AG08395 (cell line): ENCODE measurements at regions not wholly inside any gene's neighbourhood (a gene's known extent, or its start where the extent isn't known, plus 50 kb on each side); places are given as distances from the start of the nearest gene placed in this dataset.

ENCODE experiments used
- DNase-seq: peaks from one replicate; pipeline ENCODE4 v3.0.0; 2012; ENCODE audit warnings: mixed read lengths, low spot score

DNA sequence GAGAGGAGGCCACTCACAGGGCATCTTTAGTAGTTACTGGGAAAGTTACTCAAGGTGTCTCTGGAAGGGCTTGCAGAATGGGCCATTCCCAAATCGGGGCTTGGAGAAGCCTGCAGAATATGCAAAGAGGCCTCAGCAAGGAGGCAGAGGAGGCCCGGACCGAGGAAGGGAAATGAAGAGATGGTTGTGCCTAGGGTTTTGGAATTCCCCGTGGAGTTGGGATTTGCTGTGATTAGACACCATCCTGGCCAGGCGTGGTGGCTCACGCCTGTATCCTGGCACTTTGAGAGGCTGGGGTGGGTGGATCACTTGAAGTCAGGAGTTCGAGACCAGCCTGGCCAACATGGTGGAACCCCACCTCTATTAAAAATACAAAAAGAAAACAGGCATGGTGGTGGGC lies 193.0 kb downstream of the IRF8 start:
- no peak for DNase-seq

DNA sequence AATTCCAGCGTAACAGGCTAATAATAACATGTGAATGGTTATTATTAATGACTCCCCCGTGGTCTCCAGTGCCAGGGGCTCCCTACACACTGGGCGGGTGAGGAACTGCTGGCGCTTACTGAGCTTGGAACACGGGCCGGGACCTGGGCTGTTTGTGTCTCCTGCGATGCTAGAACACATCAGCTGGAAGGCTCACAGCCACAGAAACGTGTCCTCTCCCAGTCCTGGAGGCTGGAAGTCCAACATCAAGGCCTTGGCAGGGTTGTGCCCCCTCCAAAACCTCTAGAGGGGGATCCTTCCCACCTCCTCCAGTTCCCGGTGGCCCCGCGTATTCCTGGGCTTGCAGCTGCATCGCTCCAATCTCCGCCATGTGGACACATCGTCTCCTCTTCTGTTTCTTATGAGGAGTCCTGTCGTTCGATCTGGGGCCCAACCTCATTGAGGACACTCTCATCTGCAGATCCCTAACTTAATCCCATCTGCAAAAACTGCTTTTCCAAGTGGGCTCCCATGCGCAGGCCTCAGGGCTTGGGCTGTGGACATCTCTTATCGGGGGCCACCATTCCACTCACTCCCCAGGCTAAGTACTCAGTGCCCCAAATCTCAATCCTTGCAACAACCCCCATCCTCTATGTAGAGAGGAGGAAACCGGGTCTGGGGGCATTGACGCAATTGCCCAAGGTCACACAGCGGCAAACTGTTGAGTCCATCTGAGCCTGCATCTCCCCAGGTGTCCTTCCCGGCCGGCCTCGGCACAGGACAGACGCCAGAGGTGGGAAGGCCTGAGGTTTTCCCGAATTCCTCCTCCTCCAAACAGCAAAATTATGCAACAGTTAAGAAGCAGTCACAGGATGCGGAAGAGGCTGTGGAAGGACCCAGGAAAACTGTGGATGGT lies 193.9 kb downstream of the IRF8 start:
- no peak for DNase-seq

DNA sequence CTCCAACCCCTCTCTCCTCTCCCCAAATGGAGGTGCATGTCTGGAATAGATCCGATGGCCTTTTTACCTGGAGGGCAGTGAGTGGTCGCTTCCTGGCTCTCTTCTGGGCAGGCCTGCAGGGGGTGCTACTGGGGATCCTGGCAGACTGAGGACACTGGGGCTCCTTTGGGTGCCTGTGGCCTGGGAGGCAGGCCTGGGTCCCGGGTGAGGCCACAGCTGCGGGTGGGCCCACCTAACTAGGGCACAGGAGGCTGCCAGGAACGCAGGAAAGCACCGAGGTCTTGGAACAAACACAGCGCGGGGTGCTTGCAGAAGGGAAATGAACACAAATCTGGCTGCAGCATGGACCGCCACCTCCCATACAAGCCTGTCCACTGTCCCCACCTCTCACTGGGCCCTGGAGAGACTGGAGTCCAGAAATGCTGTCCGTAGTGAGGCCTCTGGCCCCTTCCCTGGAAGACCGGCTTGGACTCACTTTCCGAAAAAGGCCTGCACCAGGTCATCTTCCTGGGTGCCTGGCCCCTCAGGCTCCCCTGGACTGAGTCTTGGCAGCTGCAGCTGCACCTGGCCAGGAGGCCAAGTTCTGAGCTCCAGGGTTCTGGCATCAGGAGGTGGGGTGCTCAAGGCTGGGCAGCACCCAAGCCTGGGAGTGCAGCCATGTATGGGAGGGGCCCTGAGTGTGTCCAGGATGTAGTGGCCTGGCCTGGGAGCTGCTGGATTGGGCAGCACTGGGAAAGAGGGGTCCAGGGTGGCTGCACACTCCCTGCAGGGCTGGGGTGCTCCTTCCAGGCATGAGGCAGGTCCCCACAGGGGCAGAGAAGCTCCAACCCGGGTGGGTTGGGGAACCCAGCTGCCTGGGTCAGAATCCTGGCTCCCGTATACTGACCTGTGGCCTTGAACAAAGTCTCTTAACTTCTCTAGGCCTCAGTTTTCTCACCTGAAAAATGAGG lies 195.1 kb downstream of the IRF8 start:
- DNase-seq: no peak

GRCh38 chr16:86095131-86095752 lies 196.3 kb downstream of the IRF8 start:
- no peak for DNase-seq

DNA sequence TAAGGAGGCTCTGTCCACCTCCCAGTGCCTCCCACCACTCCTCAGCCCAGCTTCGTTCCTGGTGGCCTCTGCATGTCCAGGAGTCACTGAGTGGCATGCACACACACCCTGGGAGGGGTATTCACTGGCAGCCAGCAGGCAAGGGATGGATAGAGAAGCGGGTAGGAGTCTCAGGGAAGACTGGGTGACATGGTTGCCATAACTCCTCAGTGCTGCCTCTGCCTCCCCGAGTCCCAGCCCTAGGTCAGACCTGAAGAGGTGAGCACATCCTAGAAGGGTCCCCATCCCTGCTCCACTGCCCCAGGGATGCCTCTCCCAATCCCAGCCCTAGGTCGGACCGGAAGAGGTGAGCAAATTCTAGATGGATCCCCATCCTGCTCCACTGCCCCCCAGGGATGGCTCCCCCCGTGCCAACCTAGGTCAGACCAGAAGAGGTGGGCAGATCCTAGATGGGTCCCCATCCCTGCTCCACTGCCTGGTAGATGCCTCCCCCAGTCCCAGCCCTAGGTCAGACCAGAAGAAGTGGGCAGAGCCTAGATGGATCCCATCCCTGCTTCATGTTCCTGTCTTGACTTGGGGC lies 197.0 kb downstream of the IRF8 start:
- no peak for DNase-seq

GRCh38 chr16:86096850-86097249 lies 197.9 kb downstream of the IRF8 start:
- no peak for DNase-seq

DNA sequence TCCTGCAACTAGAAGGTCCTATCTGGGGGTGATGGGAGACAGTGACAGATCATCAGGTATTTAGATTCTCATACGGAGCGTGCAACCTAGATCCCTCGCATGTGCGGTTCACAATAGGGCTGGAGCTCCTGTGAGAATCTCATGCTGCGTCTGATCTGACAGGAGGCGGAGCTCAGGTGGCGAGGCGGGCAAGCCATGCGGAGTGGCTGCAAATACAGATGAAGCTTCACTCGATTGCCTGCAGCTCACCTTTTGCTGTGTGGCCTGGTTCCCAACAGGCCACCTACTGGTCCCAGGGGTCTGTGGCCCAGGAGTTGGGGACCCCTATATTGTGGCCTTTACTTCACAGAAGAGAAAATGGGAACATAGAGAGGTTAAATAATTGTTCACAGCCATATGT lies 200.4 kb downstream of the IRF8 start:
- no peak for DNase-seq

GRCh38 chr16:86100205-86101136 lies 201.5 kb downstream of the IRF8 start:
- no peak for DNase-seq

- no peak for DNase-seq
Measured at GRCh38 chr16:86101137-86101896, 202.4 kb downstream of the IRF8 start.

- no peak for DNase-seq
Measured at GRCh38 chr16:86101897-86102157, 202.9 kb downstream of the IRF8 start.

GRCh38 chr16:86103320-86103719 lies 204.4 kb downstream of the IRF8 start:
- DNase-seq: no peak

DNA sequence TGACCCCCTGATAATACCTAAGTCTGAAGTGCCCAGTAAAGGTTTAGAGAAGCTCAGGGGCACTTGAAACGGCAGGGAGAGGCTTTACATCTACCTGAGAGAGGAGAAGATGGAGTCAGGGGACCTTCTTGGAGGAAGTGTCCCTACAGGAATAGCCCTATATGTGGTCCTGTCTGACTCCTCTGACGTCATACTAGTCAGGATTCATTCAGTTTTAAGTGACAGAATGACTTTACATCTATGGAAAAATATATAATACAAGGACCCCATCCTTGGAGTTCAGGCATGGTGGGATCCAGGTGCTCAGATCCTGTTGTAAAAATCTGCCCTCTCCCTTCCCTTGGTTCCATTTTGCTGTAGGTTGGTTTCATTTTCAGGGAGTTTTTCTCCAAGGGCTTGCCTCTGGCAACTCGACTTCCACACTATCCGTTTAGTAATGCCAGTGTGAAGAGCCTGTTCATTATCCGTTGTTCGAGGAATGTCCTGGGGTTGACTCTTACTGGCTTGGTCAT lies 205.6 kb downstream of the IRF8 start:
- no peak for DNase-seq

DNA sequence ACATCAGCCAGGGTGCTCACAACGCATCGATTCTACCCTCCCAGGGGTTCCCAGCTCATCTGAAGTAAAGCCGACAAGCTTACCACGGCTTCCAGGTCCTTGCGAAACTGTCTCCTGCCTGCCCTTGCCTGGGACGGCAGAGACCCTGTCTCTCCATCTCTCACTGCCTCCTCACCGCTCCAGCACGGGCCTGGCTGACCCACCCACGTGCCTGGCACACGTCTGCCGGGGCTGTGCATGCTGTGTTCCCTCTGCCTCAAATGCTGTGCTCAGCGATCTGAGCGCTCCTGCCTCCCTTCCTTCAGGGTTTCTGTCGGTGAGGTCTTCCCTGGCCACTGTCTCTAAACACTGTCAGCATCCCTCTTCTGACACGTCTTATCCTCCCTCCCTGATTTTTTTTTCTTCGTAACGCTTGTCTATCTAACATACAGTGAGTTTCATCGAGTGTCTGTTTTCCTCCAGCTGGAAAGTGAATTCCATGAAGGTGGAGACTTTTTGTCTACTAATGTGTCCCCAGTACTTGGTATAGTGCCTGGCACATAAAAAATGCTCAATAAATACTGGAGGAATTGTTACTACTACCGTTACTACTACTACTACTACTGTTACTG lies 208.4 kb downstream of the IRF8 start:
- no peak for DNase-seq

GRCh38 chr16:86108062-86108461 lies 209.1 kb downstream of the IRF8 start:
- no peak for DNase-seq

GRCh38 chr16:86110134-86110533 lies 211.2 kb downstream of the IRF8 start:
- no peak for DNase-seq

- no peak for DNase-seq
Measured at GRCh38 chr16:86110726-86111125, 211.8 kb downstream of the IRF8 start.

GRCh38 chr16:86112178-86112577 lies 213.2 kb downstream of the IRF8 start:
- DNase-seq: no peak

DNA sequence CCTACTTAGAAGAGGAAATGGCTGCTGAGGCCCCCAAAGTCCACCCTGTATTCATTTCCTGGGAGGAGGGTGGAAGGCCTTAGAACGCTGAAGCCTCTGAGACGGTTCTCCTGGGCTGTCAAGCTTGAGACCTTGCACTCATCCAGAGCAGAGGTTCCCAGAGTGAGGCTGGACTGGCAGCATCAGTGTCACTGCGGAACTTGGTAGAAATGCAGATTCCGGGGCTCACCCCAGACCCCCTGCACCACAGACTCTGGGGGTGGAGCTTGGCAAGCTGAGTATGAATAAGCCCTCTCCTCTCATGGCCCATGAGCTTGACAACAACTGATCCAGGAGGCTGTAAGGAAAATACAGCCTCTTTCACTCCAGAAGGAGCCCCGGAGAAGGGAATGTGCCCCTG lies 218.3 kb downstream of the IRF8 start:
- DNase-seq: no peak

GRCh38 chr16:86117756-86118155 lies 218.8 kb downstream of the IRF8 start:
- DNase-seq: peak; percentile 10
